ENCODE measurements at regions not wholly inside any gene's neighbourhood (a gene's known extent, or its start where the extent isn't known, plus 50 kb on each side); places are given as distances from the start of the nearest gene placed in this dataset.
"Not testable (repeated sequence)": the region's sequence is repeated elsewhere in the genome, so short reads cannot be mapped to it uniquely, and the experiment has no call there.

GRCh38 chr4:164108971-164109370, 614.5 kb downstream of the TMA16 start:
- Histone ChIP-seq H3K27me3 (ENCODE audit: control insufficient read depth in 1 of 2, insufficient read depth in 2 of 2, low read length in 2 of 2) (no peaks in the 10 kb centered on the region), H3K27ac (ENCODE audit: low read length) (no peak overlapping the region), H3K9me3 (ENCODE audit: control insufficient read depth in 2 of 2, low read length in 2 of 2) (no peaks in the 10 kb centered on the region), H3K9ac (ENCODE audit: low read length in 2 of 2) (no peak overlapping the region), H3K36me3 (ENCODE audit: control insufficient read depth in 2 of 2, insufficient read depth in 2 of 2, low read length in 2 of 2) (no peaks in the 10 kb centered on the region), H3K4me1 (ENCODE audit: control insufficient read depth, insufficient read depth, low read length) (no peaks in the 10 kb centered on the region), H3K4me3 (ENCODE audit: low read length in 2 of 2) (no peak overlapping the region)

- Histone ChIP-seq H3K27me3 (ENCODE audit: control insufficient read depth in 1 of 2, insufficient read depth in 2 of 2, low read length in 2 of 2) (no peaks in the 10 kb centered on the region), H3K9me3 (ENCODE audit: control insufficient read depth in 2 of 2, low read length in 2 of 2) (no peaks in the 10 kb centered on the region), H3K4me3 (ENCODE audit: low read length in 2 of 2) (no peak overlapping the region), H3K27ac (ENCODE audit: low read length) (no peak overlapping the region), H3K4me1 (ENCODE audit: control insufficient read depth, insufficient read depth, low read length) (no peaks in the 10 kb centered on the region), H3K36me3 (ENCODE audit: control insufficient read depth in 2 of 2, insufficient read depth in 2 of 2, low read length in 2 of 2) (no peaks in the 10 kb centered on the region), H3K9ac (ENCODE audit: low read length in 2 of 2) (no peak overlapping the region)
Observed at GRCh38 chr4:164109503-164109902, 615.0 kb downstream of the TMA16 start.

GRCh38 chr4:164115236-164115635, 620.7 kb downstream of the TMA16 start:
- Histone ChIP-seq H3K4me3 (ENCODE audit: low read length in 2 of 2) (no peak overlapping the region), H3K27me3 (ENCODE audit: control insufficient read depth in 1 of 2, insufficient read depth in 2 of 2, low read length in 2 of 2) (no peaks in the 10 kb centered on the region), H3K27ac (ENCODE audit: low read length) (no peak overlapping the region), H3K9ac (ENCODE audit: low read length in 2 of 2) (no peak overlapping the region), H3K9me3 (ENCODE audit: control insufficient read depth in 2 of 2, low read length in 2 of 2) (no peaks in the 10 kb centered on the region), H3K36me3 (ENCODE audit: control insufficient read depth in 2 of 2, insufficient read depth in 2 of 2, low read length in 2 of 2) (no peaks in the 10 kb centered on the region), H3K4me1 (ENCODE audit: control insufficient read depth, insufficient read depth, low read length) (no peaks in the 10 kb centered on the region)

GRCh38 chr4:164116286-164116685, 621.8 kb downstream of the TMA16 start:
- no peaks in the 10 kb centered on the region for H3K4me1 ChIP-seq (ENCODE audit: control insufficient read depth, insufficient read depth, low read length)
- no peak overlapping the region for H3K4me3 ChIP-seq (ENCODE audit: low read length in 2 of 2)
- no peaks in the 10 kb centered on the region for H3K36me3 ChIP-seq (ENCODE audit: control insufficient read depth in 2 of 2, insufficient read depth in 2 of 2, low read length in 2 of 2)
- no peaks in the 10 kb centered on the region for H3K9me3 ChIP-seq (ENCODE audit: control insufficient read depth in 2 of 2, low read length in 2 of 2)
- no peak overlapping the region for H3K9ac ChIP-seq (ENCODE audit: low read length in 2 of 2)
- no peak overlapping the region for H3K27ac ChIP-seq (ENCODE audit: low read length)
- no peaks in the 10 kb centered on the region for H3K27me3 ChIP-seq (ENCODE audit: control insufficient read depth in 1 of 2, insufficient read depth in 2 of 2, low read length in 2 of 2)

GRCh38 chr4:164134388-164134787, 619.5 kb upstream of the SMIM31 start:
- no peak overlapping the region for H3K27ac ChIP-seq (ENCODE audit: low read length)
- no peaks in the 10 kb centered on the region for H3K36me3 ChIP-seq (ENCODE audit: control insufficient read depth in 2 of 2, insufficient read depth in 2 of 2, low read length in 2 of 2)
- no peak overlapping the region for H3K4me3 ChIP-seq (ENCODE audit: low read length in 2 of 2)

GRCh38 chr4:164136180-164136616, 617.7 kb upstream of the SMIM31 start:
- H3K36me3 ChIP-seq (ENCODE audit: control insufficient read depth in 2 of 2, insufficient read depth in 2 of 2, low read length in 2 of 2) = no peaks in the 10 kb centered on the region
- no peaks in the 10 kb centered on the region for H3K27me3 ChIP-seq (ENCODE audit: control insufficient read depth in 1 of 2, insufficient read depth in 2 of 2, low read length in 2 of 2)
- no peak overlapping the region for H3K27ac ChIP-seq (ENCODE audit: low read length)

More at GRCh38 chr4:164134388-164134787, 619.5 kb upstream of the SMIM31 start:
- no peaks in the 10 kb centered on the region for H3K27me3 ChIP-seq (ENCODE audit: control insufficient read depth in 1 of 2, insufficient read depth in 2 of 2, low read length in 2 of 2)
- H3K9ac ChIP-seq (ENCODE audit: low read length in 2 of 2) = no peak overlapping the region
- no peaks in the 10 kb centered on the region for H3K9me3 ChIP-seq (ENCODE audit: control insufficient read depth in 2 of 2, low read length in 2 of 2)
- H3K4me1 ChIP-seq (ENCODE audit: control insufficient read depth, insufficient read depth, low read length) = no peaks in the 10 kb centered on the region

GRCh38 chr4:164138521-164138920, 615.4 kb upstream of the SMIM31 start:
- Histone ChIP-seq H3K36me3 (ENCODE audit: control insufficient read depth in 2 of 2, insufficient read depth in 2 of 2, low read length in 2 of 2) (no peaks in the 10 kb centered on the region), H3K27me3 (ENCODE audit: control insufficient read depth in 1 of 2, insufficient read depth in 2 of 2, low read length in 2 of 2) (no peaks in the 10 kb centered on the region), H3K9me3 (ENCODE audit: control insufficient read depth in 2 of 2, low read length in 2 of 2) (no peaks in the 10 kb centered on the region), H3K27ac (ENCODE audit: low read length) (no peak overlapping the region), H3K4me3 (ENCODE audit: low read length in 2 of 2) (no peak overlapping the region), H3K4me1 (ENCODE audit: control insufficient read depth, insufficient read depth, low read length) (no peaks in the 10 kb centered on the region), H3K9ac (ENCODE audit: low read length in 2 of 2) (no peak overlapping the region)

More at GRCh38 chr4:164136180-164136616, 617.7 kb upstream of the SMIM31 start:
- no peak overlapping the region for H3K9ac ChIP-seq (ENCODE audit: low read length in 2 of 2)
- no peaks in the 10 kb centered on the region for H3K9me3 ChIP-seq (ENCODE audit: control insufficient read depth in 2 of 2, low read length in 2 of 2)
- H3K4me3 ChIP-seq (ENCODE audit: low read length in 2 of 2) = no peak overlapping the region
- no peaks in the 10 kb centered on the region for H3K4me1 ChIP-seq (ENCODE audit: control insufficient read depth, insufficient read depth, low read length)

GRCh38 chr4:164139291-164139690, 614.6 kb upstream of the SMIM31 start:
- no peaks in the 10 kb centered on the region for H3K9me3 ChIP-seq (ENCODE audit: control insufficient read depth in 2 of 2, low read length in 2 of 2)
- no peak overlapping the region for H3K9ac ChIP-seq (ENCODE audit: low read length in 2 of 2)
- H3K4me1 ChIP-seq (ENCODE audit: control insufficient read depth, insufficient read depth, low read length) = no peaks in the 10 kb centered on the region
- no peak overlapping the region for H3K4me3 ChIP-seq (ENCODE audit: low read length in 2 of 2)
- no peaks in the 10 kb centered on the region for H3K27me3 ChIP-seq (ENCODE audit: control insufficient read depth in 1 of 2, insufficient read depth in 2 of 2, low read length in 2 of 2)
- H3K27ac ChIP-seq (ENCODE audit: low read length) = no peak overlapping the region
- H3K36me3 ChIP-seq (ENCODE audit: control insufficient read depth in 2 of 2, insufficient read depth in 2 of 2, low read length in 2 of 2) = no peaks in the 10 kb centered on the region

GRCh38 chr4:164141755-164142375, 612.1 kb upstream of the SMIM31 start:
- H3K9ac ChIP-seq (ENCODE audit: low read length in 2 of 2); H3K27ac ChIP-seq (ENCODE audit: low read length); H3K9me3 ChIP-seq (ENCODE audit: control insufficient read depth in 2 of 2, low read length in 2 of 2); H3K27me3 ChIP-seq (ENCODE audit: control insufficient read depth in 1 of 2, insufficient read depth in 2 of 2, low read length in 2 of 2); H3K36me3 ChIP-seq (ENCODE audit: control insufficient read depth in 2 of 2, insufficient read depth in 2 of 2, low read length in 2 of 2); H3K4me3 ChIP-seq (ENCODE audit: low read length in 2 of 2); H3K4me1 ChIP-seq (ENCODE audit: control insufficient read depth, insufficient read depth, low read length): not testable (repeated sequence)

- no peaks in the 10 kb centered on the region for H3K36me3 ChIP-seq (ENCODE audit: control insufficient read depth in 2 of 2, insufficient read depth in 2 of 2, low read length in 2 of 2)
- no peak overlapping the region for H3K27ac ChIP-seq (ENCODE audit: low read length)
- H3K9me3 ChIP-seq (ENCODE audit: control insufficient read depth in 2 of 2, low read length in 2 of 2) = no peaks in the 10 kb centered on the region
- no peak overlapping the region for H3K9ac ChIP-seq (ENCODE audit: low read length in 2 of 2)
- no peak overlapping the region for H3K4me3 ChIP-seq (ENCODE audit: low read length in 2 of 2)
- no peaks in the 10 kb centered on the region for H3K27me3 ChIP-seq (ENCODE audit: control insufficient read depth in 1 of 2, insufficient read depth in 2 of 2, low read length in 2 of 2)
- no peaks in the 10 kb centered on the region for H3K4me1 ChIP-seq (ENCODE audit: control insufficient read depth, insufficient read depth, low read length)
Observed at GRCh38 chr4:164154416-164154815, 599.5 kb upstream of the SMIM31 start.

GRCh38 chr4:164169591-164169990, 584.3 kb upstream of the SMIM31 start:
- Histone ChIP-seq H3K27me3 (ENCODE audit: control insufficient read depth in 1 of 2, insufficient read depth in 2 of 2, low read length in 2 of 2) (no peaks in the 10 kb centered on the region), H3K4me1 (ENCODE audit: control insufficient read depth, insufficient read depth, low read length) (no peaks in the 10 kb centered on the region), H3K9ac (ENCODE audit: low read length in 2 of 2) (no peak overlapping the region), H3K4me3 (ENCODE audit: low read length in 2 of 2) (no peak overlapping the region), H3K27ac (ENCODE audit: low read length) (no peak overlapping the region), H3K9me3 (ENCODE audit: control insufficient read depth in 2 of 2, low read length in 2 of 2) (no peaks in the 10 kb centered on the region), H3K36me3 (ENCODE audit: control insufficient read depth in 2 of 2, insufficient read depth in 2 of 2, low read length in 2 of 2) (no peaks in the 10 kb centered on the region)
